GM18517 (cell line): ENCODE measurements at regions not wholly inside any gene's neighbourhood (a gene's known extent, or its start where the extent isn't known, plus 50 kb on each side); places are given as distances from the start of the nearest gene placed in this dataset.
"Not testable (repeated sequence)": the region's sequence is repeated elsewhere in the genome, so short reads cannot be mapped to it uniquely, and the experiment has no call there.

Source experiments
- ATAC-seq: cut with Tn5 transposase; IDR thresholded peaks from one replicate; pipeline ENCODE4 v1.9.1; 2021; ENCODE audit warnings: mild to moderate bottlenecking, moderate library complexity; ENCODE audit not compliant: unreplicated experiment

- ATAC-seq: no peak
Observed at GRCh38 chr5:154653764-154654485, 101.3 kb upstream of the LARP1 start.

GRCh38 chr5:154653418-154653763 lies 101.8 kb upstream of the LARP1 start:
- ATAC-seq: no peak

- no peak for ATAC-seq
Observed at GRCh38 chr5:154652746-154653417, 102.3 kb upstream of the LARP1 start.

- ATAC-seq: not testable (repeated sequence)
Observed at GRCh38 chr5:154651795-154652194, 103.4 kb upstream of the LARP1 start.

GRCh38 chr5:154648706-154649105 lies 106.5 kb upstream of the LARP1 start:
- no peak for ATAC-seq

GRCh38 chr5:154648229-154648628 lies 106.9 kb upstream of the LARP1 start:
- no peak for ATAC-seq

GRCh38 chr5:154647761-154648145 lies 107.4 kb upstream of the LARP1 start:
- ATAC-seq: no peak

GRCh38 chr5:154647114-154647760 lies 107.9 kb upstream of the LARP1 start:
- no peak for ATAC-seq

GRCh38 chr5:154646745-154647113 lies 108.4 kb upstream of the LARP1 start:
- ATAC-seq: no peak

GRCh38 chr5:154644745-154645411 lies 110.3 kb upstream of the LARP1 start:
- no peak for ATAC-seq

GRCh38 chr5:154642499-154643245 lies 112.5 kb upstream of the LARP1 start:
- ATAC-seq: no peak

- ATAC-seq: not testable (repeated sequence)
Observed at GRCh38 chr5:154640213-154640831, 114.9 kb upstream of the LARP1 start.

- not testable (repeated sequence) for ATAC-seq
Observed at GRCh38 chr5:154636786-154637185, 118.4 kb upstream of the LARP1 start.

GRCh38 chr5:154636271-154636670 lies 118.9 kb upstream of the LARP1 start:
- not testable (repeated sequence) for ATAC-seq

- not testable (repeated sequence) for ATAC-seq
Observed at GRCh38 chr5:154633744-154634143, 121.4 kb upstream of the LARP1 start.

- no peak for ATAC-seq
Observed at GRCh38 chr5:154631141-154631540, 124.0 kb upstream of the LARP1 start.

GRCh38 chr5:154630410-154630809 lies 124.8 kb upstream of the LARP1 start:
- ATAC-seq: no peak

- no peak for ATAC-seq
Observed at GRCh38 chr5:154628685-154629084, 126.5 kb upstream of the LARP1 start.

GRCh38 chr5:154627698-154628678 lies 127.2 kb upstream of the LARP1 start:
- no peak for ATAC-seq
